ENCODE measurements at regions not wholly inside any gene's neighbourhood (a gene's known extent, or its start where the extent isn't known, plus 50 kb on each side); places are given as distances from the start of the nearest gene placed in this dataset.
"Not testable (repeated sequence)": the region's sequence is repeated elsewhere in the genome, so short reads cannot be mapped to it uniquely, and the experiment has no call there.

GRCh38 chr2:2730301-2730833, 399.3 kb upstream of the MYT1L start:
- DNase-seq: no peak

GRCh38 chr2:2729246-2729645, 398.2 kb upstream of the MYT1L start:
- DNase-seq: no peak

GRCh38 chr2:2728635-2729034, 397.6 kb upstream of the MYT1L start:
- no peak for DNase-seq

- no peak for DNase-seq
Observed at GRCh38 chr2:2727876-2728511, 396.9 kb upstream of the MYT1L start.

GRCh38 chr2:2726163-2726562, 395.1 kb upstream of the MYT1L start:
- DNase-seq: no peak

- DNase-seq: no peak
Observed at GRCh38 chr2:2723064-2723463, 392.0 kb upstream of the MYT1L start.

- DNase-seq: no peak
Observed at GRCh38 chr2:2721296-2721835, 390.3 kb upstream of the MYT1L start.

- not testable (repeated sequence) for DNase-seq
Observed at GRCh38 chr2:2720806-2721205, 389.7 kb upstream of the MYT1L start.

GRCh38 chr2:2720351-2720750, 389.3 kb upstream of the MYT1L start:
- DNase-seq: no peak

GRCh38 chr2:2719781-2720180, 388.7 kb upstream of the MYT1L start:
- DNase-seq: no peak

- peak; percentile 16 for DNase-seq
Observed at GRCh38 chr2:2719015-2719414, 387.9 kb upstream of the MYT1L start.

- no peak for DNase-seq
Observed at GRCh38 chr2:2717406-2717805, 386.3 kb upstream of the MYT1L start.

GRCh38 chr2:2716771-2717170, 385.7 kb upstream of the MYT1L start:
- no peak for DNase-seq

GRCh38 chr2:2715036-2715818, 384.2 kb upstream of the MYT1L start:
- DNase-seq: no peak

- DNase-seq: no peak
Observed at GRCh38 chr2:2714408-2714807, 383.3 kb upstream of the MYT1L start.

- DNase-seq: no peak
Observed at GRCh38 chr2:2709431-2709770, 378.3 kb upstream of the MYT1L start.

- DNase-seq: no peak
Observed at GRCh38 chr2:2708575-2709430, 377.7 kb upstream of the MYT1L start.

GRCh38 chr2:2707206-2707991, 376.3 kb upstream of the MYT1L start:
- no peak for DNase-seq

GRCh38 chr2:2706306-2706705, 375.2 kb upstream of the MYT1L start:
- peak; percentile 6 for DNase-seq

- no peak for DNase-seq
Observed at GRCh38 chr2:2705871-2706270, 374.8 kb upstream of the MYT1L start.

- DNase-seq: peak; percentile 63
Observed at GRCh38 chr2:2704428-2705090, 373.5 kb upstream of the MYT1L start.

Data from hematopoietic multipotent progenitor cell treated with erythropoietin and hydrocortisone succinate and interleukin-3 and kit ligand, for 6 days (in vitro differentiated cells).